NOMO-1 (cell line): ENCODE measurements at regions not wholly inside any gene's neighbourhood (a gene's known extent, or its start where the extent isn't known, plus 50 kb on each side); places are given as distances from the start of the nearest gene placed in this dataset.
"Not testable (repeated sequence)": the region's sequence is repeated elsewhere in the genome, so short reads cannot be mapped to it uniquely, and the experiment has no call there.

ENCODE experiments used
- DNase-seq, 2 experiments: peaks; one replicate each; lab custom pipeline; 2025; ENCODE audit not compliant: unreplicated experiment in 2 of 2; lab: John Stamatoyannopoulos, UW

- DNase-seq = no peak
Observed at GRCh38 chrX:112577146-112577545, 102.6 kb downstream of the LHFPL1 start.

- DNase-seq = no peak
Observed at GRCh38 chrX:112571388-112571787, 108.3 kb downstream of the LHFPL1 start.

- no peak for DNase-seq
Observed at GRCh38 chrX:112555831-112556230, 123.9 kb downstream of the LHFPL1 start.

GRCh38 chrX:112545051-112545450, 134.7 kb downstream of the LHFPL1 start:
- no peak for DNase-seq

- DNase-seq = no peak
Observed at GRCh38 chrX:112536544-112536943, 143.2 kb downstream of the LHFPL1 start.

- DNase-seq = no peak
Observed at GRCh38 chrX:112527903-112528302, 151.8 kb downstream of the LHFPL1 start.

- DNase-seq = no peak
Observed at GRCh38 chrX:112521676-112522075, 158.1 kb downstream of the LHFPL1 start.

GRCh38 chrX:112520124-112520523, 159.6 kb downstream of the LHFPL1 start:
- no peak for DNase-seq

GRCh38 chrX:112513154-112513553, 166.6 kb downstream of the LHFPL1 start:
- no peak for DNase-seq

- no peak for DNase-seq
Observed at GRCh38 chrX:112512509-112512908, 167.2 kb downstream of the LHFPL1 start.

GRCh38 chrX:112510629-112511028, 169.1 kb downstream of the LHFPL1 start:
- no peak for DNase-seq

- no peak for DNase-seq
Observed at GRCh38 chrX:112477653-112478052, 202.1 kb downstream of the LHFPL1 start.

- no peak for DNase-seq
Observed at GRCh38 chrX:112473654-112474053, 206.1 kb downstream of the LHFPL1 start.

- DNase-seq = no peak
Observed at GRCh38 chrX:112470551-112470950, 209.2 kb downstream of the LHFPL1 start.

- not testable (repeated sequence) for DNase-seq
Observed at GRCh38 chrX:112461949-112462450, 217.7 kb downstream of the LHFPL1 start.

- no peak for DNase-seq
Observed at GRCh38 chrX:112457788-112458187, 221.9 kb downstream of the LHFPL1 start.

GRCh38 chrX:112450810-112451209, 228.9 kb downstream of the LHFPL1 start:
- DNase-seq = no peak

- no peak for DNase-seq
Observed at GRCh38 chrX:112440277-112440676, 239.5 kb downstream of the LHFPL1 start.

GRCh38 chrX:112424166-112424565, 255.6 kb downstream of the LHFPL1 start:
- no peak for DNase-seq

- no peak for DNase-seq
Observed at GRCh38 chrX:112391313-112391712, 288.4 kb downstream of the LHFPL1 start.

GRCh38 chrX:112381649-112382298, 298.0 kb downstream of the LHFPL1 start:
- DNase-seq = peak in 1 of 2 experiments; percentile 3

- DNase-seq = no peak
Observed at GRCh38 chrX:112380541-112381278, 298.1 kb upstream of the TRPC5 start.
